HG02588 (cell line): ENCODE measurements at regions not wholly inside any gene's neighbourhood (a gene's known extent, or its start where the extent isn't known, plus 50 kb on each side); places are given as distances from the start of the nearest gene placed in this dataset.
"Not testable (repeated sequence)": the region's sequence is repeated elsewhere in the genome, so short reads cannot be mapped to it uniquely, and the experiment has no call there.

Experiments used
- ATAC-seq: cut with Tn5 transposase; IDR thresholded peaks from one replicate; pipeline ENCODE4 v1.9.1; 2021; ENCODE audit warnings: mild to moderate bottlenecking, moderate library complexity; ENCODE audit not compliant: unreplicated experiment

DNA sequence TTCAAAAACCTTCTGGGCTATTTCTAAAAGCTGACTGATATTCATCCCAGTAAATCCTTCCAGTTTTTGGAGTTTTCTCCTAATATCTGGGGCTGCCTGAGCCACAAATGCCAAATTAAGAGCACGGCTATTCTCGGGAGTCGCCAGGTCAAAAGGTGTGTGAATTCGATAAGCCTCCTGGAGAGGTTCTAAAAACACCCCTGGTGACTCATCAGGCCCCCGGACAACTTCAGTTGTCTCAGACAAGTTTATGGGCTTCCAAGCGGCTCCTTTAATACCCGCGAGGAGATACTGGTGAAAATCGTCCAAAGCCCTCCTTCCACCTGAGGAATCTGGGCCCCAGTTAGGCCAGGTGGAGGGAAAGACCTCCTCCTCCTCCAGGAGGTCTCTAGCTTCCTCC, 677.1 kb downstream of the TMEM121 start:
- no peak for ATAC-seq

DNA sequence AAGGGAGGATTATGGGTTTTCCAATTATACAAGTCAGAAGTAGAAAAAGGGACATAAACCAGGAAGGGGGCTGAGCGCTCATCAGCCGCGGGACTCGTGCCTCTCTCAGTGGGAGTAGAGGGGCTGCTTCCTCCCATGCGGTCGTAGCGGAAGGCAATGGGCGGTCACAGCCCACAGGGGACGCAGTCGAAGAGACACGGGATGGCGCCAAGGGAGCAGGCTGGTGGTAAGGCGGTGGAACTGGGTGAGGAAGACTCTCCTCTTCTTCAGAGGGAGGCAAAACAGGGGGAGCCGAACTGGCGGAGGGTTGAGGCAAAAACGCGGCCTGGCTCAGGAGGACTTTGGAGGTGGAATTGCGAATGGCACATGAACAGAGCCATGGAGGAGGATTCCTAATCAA, 677.7 kb downstream of the TMEM121 start:
- ATAC-seq: no peak

- ATAC-seq: no peak
Observed at GRCh38 chr14:106207316-106207715, 680.9 kb downstream of the TMEM121 start.

GRCh38 chr14:106208794-106209193, 682.4 kb downstream of the TMEM121 start:
- ATAC-seq: no peak

- ATAC-seq: no peak
Observed at GRCh38 chr14:106209755-106210154, 683.4 kb downstream of the TMEM121 start.

DNA sequence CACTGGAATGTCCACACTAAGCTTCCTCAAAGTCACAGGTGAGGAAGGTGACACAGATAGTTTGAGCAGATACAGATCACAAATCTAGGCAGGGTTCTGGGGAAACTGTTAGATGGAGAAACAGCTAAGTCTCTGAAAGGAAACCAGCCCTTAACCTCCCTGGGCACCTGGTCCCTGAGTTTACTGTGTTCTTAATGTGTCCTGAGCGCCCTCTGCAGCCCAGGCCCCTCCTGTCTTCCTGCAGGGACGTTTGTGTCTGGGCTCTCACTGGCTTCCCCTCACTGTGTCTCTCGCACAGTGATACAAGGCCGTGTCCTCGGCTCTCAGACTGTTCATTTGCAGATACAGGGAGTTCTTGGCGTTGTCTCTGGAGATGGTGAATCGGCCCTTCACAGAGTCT, 684.3 kb downstream of the TMEM121 start:
- no peak for ATAC-seq

DNA sequence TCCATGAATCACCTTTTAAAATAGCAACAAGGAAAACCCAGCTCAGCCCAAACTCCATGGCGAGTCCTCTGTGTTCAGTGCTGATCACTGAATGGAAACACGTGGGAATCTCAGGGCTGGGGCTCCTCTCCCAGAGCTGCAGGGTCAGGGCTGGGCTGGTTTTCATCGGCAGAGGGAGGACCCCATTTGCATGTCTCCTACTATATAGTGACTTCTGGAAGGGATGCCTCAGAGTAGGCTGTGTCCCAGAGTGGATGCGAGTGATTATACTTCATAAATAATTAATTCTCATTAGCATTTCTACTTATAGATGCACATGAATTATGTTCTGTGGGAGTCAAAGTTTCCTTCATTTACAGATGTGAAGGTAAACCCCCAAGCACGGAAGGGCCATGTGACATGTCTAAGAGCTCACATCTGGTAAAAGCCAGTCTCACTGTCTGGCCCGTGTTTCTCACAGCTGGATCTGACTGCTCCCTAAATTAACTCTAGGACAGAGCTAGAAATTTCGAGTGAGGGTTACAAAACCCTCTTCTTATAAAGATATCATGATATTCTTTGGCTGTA, 685.0 kb downstream of the TMEM121 start:
- ATAC-seq: no peak

DNA sequence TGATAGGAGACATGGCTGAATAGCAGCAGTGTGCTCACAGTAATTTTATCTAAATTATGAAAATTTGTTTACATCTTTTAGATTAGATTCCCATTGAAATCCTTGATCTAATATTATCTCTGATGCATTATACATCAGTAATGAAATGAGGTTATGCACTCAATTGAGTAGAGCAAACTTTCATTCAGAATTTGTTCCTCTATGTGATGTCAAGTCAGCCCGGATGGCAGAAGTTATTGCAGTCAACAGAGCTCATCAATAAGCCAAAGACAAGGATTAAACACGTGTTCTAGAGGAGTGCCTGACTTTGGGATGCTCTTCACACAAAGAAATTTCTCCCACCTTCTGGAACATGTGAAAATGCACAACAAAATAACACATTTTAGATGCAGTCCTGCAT, 688.8 kb downstream of the TMEM121 start:
- no peak for ATAC-seq

GRCh38 chr14:106216679-106217078, 690.3 kb downstream of the TMEM121 start:
- ATAC-seq: no peak

DNA sequence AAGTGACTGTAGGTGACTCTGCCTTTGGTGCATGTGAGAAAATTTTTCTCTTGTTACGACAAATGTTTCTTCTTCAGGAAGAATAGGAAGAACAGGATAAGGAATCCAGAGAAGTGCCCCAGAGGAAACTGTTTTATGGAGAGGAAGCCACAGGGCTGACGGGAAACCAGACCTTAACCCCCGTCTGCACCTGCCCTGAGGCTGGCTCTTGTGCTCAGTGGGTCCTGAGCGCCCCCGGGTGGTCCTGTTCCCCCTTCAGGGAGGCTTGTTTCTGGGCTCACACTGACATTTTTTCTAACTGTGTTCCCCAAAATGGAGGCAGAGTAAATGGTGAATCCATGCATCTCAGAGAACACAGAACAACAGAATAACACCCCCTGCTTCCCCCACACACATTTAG, 691.8 kb downstream of the TMEM121 start:
- ATAC-seq: no peak

DNA sequence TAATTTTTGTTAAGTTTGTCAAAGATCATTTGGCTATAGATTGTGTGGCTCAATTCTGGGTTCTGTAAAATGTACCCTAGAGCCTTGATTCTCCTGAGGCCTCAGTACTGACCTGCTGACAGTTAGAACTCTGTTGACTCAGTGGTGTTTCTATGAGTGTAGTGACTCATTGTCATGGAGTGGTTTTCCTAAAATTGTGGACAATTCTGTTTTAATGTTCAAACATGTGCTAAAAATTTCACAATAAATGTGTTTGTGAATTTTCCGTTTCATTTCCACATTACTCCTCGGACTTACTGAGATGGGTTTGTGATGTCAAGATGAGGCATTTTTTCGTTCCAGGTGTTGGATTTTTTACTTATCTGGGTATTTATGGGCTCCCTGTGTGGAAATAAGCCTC, 695.9 kb downstream of the TMEM121 start:
- ATAC-seq: no peak

DNA sequence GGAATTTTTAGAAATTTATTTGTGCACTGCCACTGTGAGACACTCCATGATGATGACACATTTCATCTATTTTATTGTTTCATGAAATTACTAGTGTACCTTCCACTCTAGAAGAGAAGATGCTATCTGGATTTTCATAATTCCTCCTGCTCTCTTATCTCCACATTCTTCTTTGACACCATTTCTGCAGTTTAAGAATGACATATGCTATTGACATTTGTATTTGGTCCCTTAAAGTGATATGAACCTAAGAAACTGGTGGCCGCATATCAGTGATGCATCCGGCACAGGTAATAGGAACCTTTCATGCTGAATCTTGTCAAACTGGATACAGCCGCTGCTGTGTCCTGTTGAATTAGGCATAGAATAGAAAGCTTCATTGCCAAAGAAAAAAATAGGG, 696.3 kb downstream of the TMEM121 start:
- ATAC-seq: no peak

GRCh38 chr14:106227793-106228192, 701.4 kb downstream of the TMEM121 start:
- ATAC-seq: no peak

GRCh38 chr14:106228541-106229158, 702.3 kb downstream of the TMEM121 start:
- ATAC-seq: no peak

DNA sequence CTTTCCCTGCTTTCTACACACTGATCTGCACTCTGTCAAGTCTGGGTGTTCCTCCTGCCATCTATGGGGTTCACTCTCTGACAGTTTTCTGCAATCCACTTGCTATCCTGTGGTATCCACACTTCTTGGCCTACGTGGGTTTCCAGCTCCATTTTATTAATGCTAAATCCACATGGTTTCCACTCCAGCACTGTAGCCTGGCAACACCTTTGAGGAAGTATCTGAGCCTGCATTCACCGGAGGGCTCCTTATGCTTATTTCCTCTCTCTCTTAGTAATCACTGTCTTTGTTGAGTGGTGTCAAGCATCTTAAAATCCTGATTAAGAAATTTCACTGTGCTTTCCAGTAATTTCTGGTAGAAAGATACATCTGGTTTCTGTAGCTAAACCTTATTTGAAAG, 703.7 kb downstream of the TMEM121 start:
- ATAC-seq: no peak

- ATAC-seq: not testable (repeated sequence)
Observed at GRCh38 chr14:106233191-106233590, 706.8 kb downstream of the TMEM121 start.

GRCh38 chr14:106234525-106235254, 708.3 kb downstream of the TMEM121 start:
- not testable (repeated sequence) for ATAC-seq

DNA sequence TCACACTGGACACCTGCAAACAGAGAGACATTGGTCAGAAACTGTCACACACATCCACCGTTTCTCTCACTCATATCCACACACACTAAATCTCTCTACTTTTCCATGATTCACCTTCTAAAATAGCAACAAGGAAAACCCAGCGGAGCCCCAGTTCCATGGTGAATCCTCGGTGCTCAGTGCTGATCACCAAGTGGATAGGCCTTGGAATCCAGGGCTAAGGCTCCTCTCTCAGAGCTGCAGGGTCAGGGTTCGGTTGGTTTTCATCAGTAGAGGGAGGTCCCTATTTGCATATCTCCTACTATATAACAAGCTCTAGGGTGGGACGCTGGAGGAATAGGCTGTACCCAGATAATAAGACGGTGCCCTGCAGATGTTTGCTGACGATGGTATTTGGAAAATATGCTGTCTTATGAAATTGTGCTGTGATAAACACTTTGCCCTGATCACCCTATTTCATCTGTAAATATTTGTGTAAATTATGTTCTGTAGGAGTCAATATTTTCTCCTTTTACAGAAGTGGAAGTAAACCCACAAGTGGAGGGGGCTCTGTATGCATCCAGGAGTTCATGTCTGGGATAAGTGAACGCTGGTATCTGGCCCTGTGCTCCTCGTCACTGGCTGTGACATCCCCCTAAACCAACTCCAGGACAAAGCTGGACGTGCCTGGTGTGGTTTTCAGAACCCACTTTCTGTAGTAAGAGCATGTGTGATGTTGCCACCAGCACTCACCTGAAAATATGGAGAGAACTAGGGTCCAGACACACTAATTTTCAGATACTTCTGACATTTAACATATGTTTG, 709.2 kb downstream of the TMEM121 start:
- no peak for ATAC-seq

DNA sequence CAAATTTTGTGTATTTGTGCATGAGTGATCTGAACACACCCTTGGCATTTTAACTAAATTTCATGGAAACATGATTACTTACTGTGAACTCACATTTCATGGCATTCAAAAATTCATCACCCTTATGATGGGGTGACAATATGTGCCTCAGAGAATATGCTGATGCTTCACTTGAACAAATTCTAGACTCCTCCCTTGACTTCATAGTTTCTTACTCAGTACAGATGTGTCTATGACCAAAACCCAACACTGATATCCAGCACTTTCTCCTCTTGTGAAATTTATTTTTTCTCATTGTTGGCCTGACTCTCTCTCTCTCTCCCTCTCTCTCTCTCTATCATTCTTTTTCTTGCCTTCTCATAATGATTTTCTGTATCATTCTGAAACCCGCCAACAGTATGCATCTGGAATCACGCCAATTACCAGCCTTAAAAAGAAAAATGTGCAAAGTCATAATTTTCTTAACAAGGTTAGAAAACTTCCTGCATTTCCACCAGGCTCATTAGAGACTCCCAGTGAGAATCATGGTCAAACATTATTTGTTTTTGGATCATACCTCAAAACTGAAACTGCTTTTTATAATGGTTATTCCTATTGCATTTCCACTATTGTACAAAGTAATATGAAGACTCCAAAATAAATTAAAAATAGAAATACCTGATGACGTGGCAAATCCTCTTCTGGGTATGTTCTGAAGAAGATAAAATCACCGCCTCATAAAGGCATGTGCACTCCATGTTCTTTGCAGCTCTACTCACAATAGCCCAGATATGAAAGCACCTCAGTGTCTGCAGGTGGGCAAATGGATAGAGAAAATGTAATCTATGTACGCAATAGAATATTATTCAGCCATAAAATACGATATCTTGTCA, 722.2 kb downstream of the TMEM121 start:
- ATAC-seq: no peak

DNA sequence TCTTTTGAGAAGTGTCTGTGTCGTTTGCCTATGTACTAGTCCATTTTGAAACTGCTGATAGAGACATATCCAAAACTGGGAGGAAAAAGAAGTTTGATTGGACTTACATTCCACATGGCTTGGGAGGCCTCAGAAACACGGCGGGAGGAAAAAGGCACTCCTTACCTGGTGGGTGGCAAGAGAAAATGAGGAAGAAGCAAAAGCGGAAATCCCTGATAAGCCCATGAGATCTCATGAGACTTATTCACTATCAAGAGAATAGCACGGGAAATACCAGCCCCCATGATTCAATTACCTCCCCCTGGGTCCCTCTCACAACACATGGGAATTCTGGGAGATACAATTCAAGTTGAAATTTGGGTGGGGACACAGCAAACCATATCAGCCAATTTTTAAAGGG, 727.6 kb downstream of the TMEM121 start:
- ATAC-seq: not testable (repeated sequence)

DNA sequence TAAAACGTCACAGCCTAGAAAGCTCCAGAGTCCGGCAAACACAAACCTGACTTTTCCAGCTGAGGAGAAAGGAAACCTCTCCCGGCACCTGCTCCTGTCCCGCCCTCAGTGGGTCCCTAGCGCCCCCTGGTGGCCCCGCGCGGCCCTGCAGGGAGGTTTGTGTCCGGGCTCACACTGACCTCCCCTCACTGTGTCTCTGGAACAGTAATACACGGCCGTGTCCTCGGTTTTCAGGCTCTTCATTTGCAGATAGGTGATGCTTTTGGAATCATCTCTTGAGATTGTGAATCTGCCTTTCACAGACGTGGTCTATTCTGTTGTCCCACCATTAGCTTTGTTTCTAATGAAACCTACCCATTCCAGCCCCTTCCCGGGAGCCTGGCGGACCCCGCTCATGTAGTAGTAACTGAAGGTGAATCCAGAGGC, 731.2 kb downstream of the TMEM121 start:
- ATAC-seq: not testable (repeated sequence)
